MG63 (cell line): ENCODE measurements at regions not wholly inside any gene's neighbourhood (a gene's known extent, or its start where the extent isn't known, plus 50 kb on each side); places are given as distances from the start of the nearest gene placed in this dataset.
A peak's percentile ranks its signal among the peaks of the same experiment; 100 is the strongest.
"Not testable (repeated sequence)": the region's sequence is repeated elsewhere in the genome, so short reads cannot be mapped to it uniquely, and the experiment has no call there.

Source experiments
- DNase-seq: peaks from one replicate; pipeline ENCODE4 v3.0.0-alpha.2; 2020
- H3K27me3 ChIP-seq: fragments of 250-450 bp; sonication (Bioruptor Pico); 2 replicates; pipeline ENCODE4 v1.5.1; 2020; ENCODE audit warnings: mild to moderate bottlenecking, moderate library complexity
- H3K36me3 ChIP-seq: fragments of 250-450 bp; sonication (Bioruptor Pico); 2 replicates; pipeline ENCODE4 v1.5.1; 2020; ENCODE audit warnings: mild to moderate bottlenecking, moderate library complexity
- H3K4me3 ChIP-seq: fragments of 250-450 bp; sonication (Bioruptor Pico); 2 replicates; pipeline ENCODE4 v1.5.1; 2020; ENCODE audit warnings: mild to moderate bottlenecking, moderate library complexity
- H3K9me3 ChIP-seq: fragments of 250-450 bp; sonication (Bioruptor Pico); 2 replicates; pipeline ENCODE4 v1.5.1; 2020; ENCODE audit warnings: mild to moderate bottlenecking, moderate library complexity

GRCh38 chr18:62629031-62629430, 86.3 kb upstream of the PHLPP1 start:
- Histone ChIP-seq H3K27me3 (no peaks in the 10 kb centered on the region), H3K36me3 (no peaks in the 10 kb centered on the region), H3K9me3 (peaks cover under 1% of the 10 kb centered on the region; the same call in 1 of the 2 replicates), H3K4me3 (no peak overlapping the region)
- no peak for DNase-seq

- Histone ChIP-seq H3K36me3 (no peaks in the 10 kb centered on the region), H3K9me3 (no peaks in the 10 kb centered on the region), H3K4me3 (no peak overlapping the region), H3K27me3 (no peaks in the 10 kb centered on the region)
- DNase-seq: no peak
These were observed 84.2 kb upstream of the PHLPP1 start for GRCh38 chr18:62631173-62631572.

- H3K27me3 ChIP-seq: no peaks in the 10 kb centered on the region
- DNase-seq: no peak
- no peaks in the 10 kb centered on the region for H3K9me3 ChIP-seq
- H3K4me3 ChIP-seq: no peak overlapping the region
- no peaks in the 10 kb centered on the region for H3K36me3 ChIP-seq
These were observed 82.4 kb upstream of the PHLPP1 start for GRCh38 chr18:62632788-62633455.

- no peaks in the 10 kb centered on the region for H3K27me3 ChIP-seq
- H3K4me3 ChIP-seq: no peak overlapping the region
- DNase-seq: no peak
- H3K9me3 ChIP-seq: no peaks in the 10 kb centered on the region
- H3K36me3 ChIP-seq: no peaks in the 10 kb centered on the region
These were observed 80.9 kb upstream of the PHLPP1 start for GRCh38 chr18:62634458-62634857.

GRCh38 chr18:62634979-62635630, 80.2 kb upstream of the PHLPP1 start:
- DNase-seq: no peak
- Histone ChIP-seq H3K36me3 (no peaks in the 10 kb centered on the region), H3K4me3 (no peak overlapping the region), H3K9me3 (no peaks in the 10 kb centered on the region), H3K27me3 (no peaks in the 10 kb centered on the region)

GRCh38 chr18:62637403-62637802, 77.9 kb upstream of the PHLPP1 start:
- H3K9me3 ChIP-seq: no peaks in the 10 kb centered on the region
- no peak for DNase-seq
- H3K27me3 ChIP-seq: no peaks in the 10 kb centered on the region
- H3K36me3 ChIP-seq: no peaks in the 10 kb centered on the region
- H3K4me3 ChIP-seq: no peak overlapping the region

- Histone ChIP-seq H3K4me3 (no peak overlapping the region), H3K27me3 (no peaks in the 10 kb centered on the region), H3K9me3 (no peaks in the 10 kb centered on the region), H3K36me3 (no peaks in the 10 kb centered on the region)
- peak; percentile 12 for DNase-seq
These were observed 77.3 kb upstream of the PHLPP1 start for GRCh38 chr18:62637807-62638687.

GRCh38 chr18:62643181-62643580, 72.2 kb upstream of the PHLPP1 start:
- Histone ChIP-seq H3K4me3 (no peak overlapping the region), H3K9me3 (no peaks in the 10 kb centered on the region), H3K27me3 (no peaks in the 10 kb centered on the region), H3K36me3 (no peaks in the 10 kb centered on the region)
- DNase-seq: no peak

GRCh38 chr18:62644773-62645172, 70.6 kb upstream of the PHLPP1 start:
- Histone ChIP-seq H3K36me3 (no peaks in the 10 kb centered on the region), H3K4me3 (no peak overlapping the region), H3K27me3 (no peaks in the 10 kb centered on the region), H3K9me3 (no peaks in the 10 kb centered on the region)
- no peak for DNase-seq

GRCh38 chr18:62647179-62647578, 68.2 kb upstream of the PHLPP1 start:
- Histone ChIP-seq H3K36me3 (no peaks in the 10 kb centered on the region), H3K4me3 (no peak overlapping the region), H3K27me3 (no peaks in the 10 kb centered on the region), H3K9me3 (no peaks in the 10 kb centered on the region)
- no peak for DNase-seq

- no peaks in the 10 kb centered on the region for H3K27me3 ChIP-seq
- H3K4me3 ChIP-seq: no peak overlapping the region
- H3K9me3 ChIP-seq: no peaks in the 10 kb centered on the region
- no peak for DNase-seq
- H3K36me3 ChIP-seq: no peaks in the 10 kb centered on the region
These were observed 67.2 kb upstream of the PHLPP1 start for GRCh38 chr18:62648045-62648678.

- DNase-seq: no peak
- H3K4me3 ChIP-seq: no peak overlapping the region
- no peaks in the 10 kb centered on the region for H3K36me3 ChIP-seq
- H3K9me3 ChIP-seq: no peaks in the 10 kb centered on the region
- H3K27me3 ChIP-seq: no peaks in the 10 kb centered on the region
These were observed 63.9 kb upstream of the PHLPP1 start for GRCh38 chr18:62651276-62652056.

- H3K9me3 ChIP-seq, H3K27me3 ChIP-seq, DNase-seq, H3K36me3 ChIP-seq, H3K4me3 ChIP-seq: not testable (repeated sequence)
These were observed 63.2 kb upstream of the PHLPP1 start for GRCh38 chr18:62652057-62652629.

- no peak for DNase-seq
- Histone ChIP-seq H3K9me3 (no peaks in the 10 kb centered on the region), H3K27me3 (no peaks in the 10 kb centered on the region)
These were observed 59.7 kb upstream of the PHLPP1 start for GRCh38 chr18:62655520-62656219.

GRCh38 chr18:62658028-62658427, 57.3 kb upstream of the PHLPP1 start:
- H3K9me3 ChIP-seq: no peaks in the 10 kb centered on the region
- H3K4me3 ChIP-seq: no peak overlapping the region
- DNase-seq: no peak
- no peaks in the 10 kb centered on the region for H3K27me3 ChIP-seq
- no peaks in the 10 kb centered on the region for H3K36me3 ChIP-seq

More at GRCh38 chr18:62655520-62656219, 59.7 kb upstream of the PHLPP1 start:
- no peaks in the 10 kb centered on the region for H3K36me3 ChIP-seq
- no peak overlapping the region for H3K4me3 ChIP-seq
